Nephron progenitor cell (in vitro differentiated cells): ENCODE measurements at regions not wholly inside any gene's neighbourhood (a gene's known extent, or its start where the extent isn't known, plus 50 kb on each side); places are given as distances from the start of the nearest gene placed in this dataset.

Experiments used
- DNase-seq: peaks from one replicate; pipeline ENCODE4 v3.0.0; 2021
- H3K27ac Mint-ChIP-seq: 2 replicates; pipeline ENCODE4 v1.8.0; 2021; ENCODE audit warnings: mild to moderate bottlenecking, moderate library complexity, mixed read lengths
- H3K27me3 Mint-ChIP-seq: 2 replicates; pipeline ENCODE4 v1.8.0; 2021; ENCODE audit warnings: mild to moderate bottlenecking, low read depth, mixed read lengths; ENCODE audit not compliant: poor library complexity
- H3K36me3 Mint-ChIP-seq: 2 replicates; pipeline ENCODE4 v1.8.0; 2021; ENCODE audit warnings: low read depth, mixed read lengths
- H3K4me1 Mint-ChIP-seq: 2 replicates; pipeline ENCODE4 v1.8.0; 2021; ENCODE audit warnings: mixed read lengths
- H3K4me3 Mint-ChIP-seq: 2 replicates; pipeline ENCODE4 v1.8.0; 2021; ENCODE audit warnings: mild to moderate bottlenecking, moderate library complexity, mixed read lengths
- H3K9me3 Mint-ChIP-seq: 2 replicates; pipeline ENCODE4 v1.8.0; 2021; ENCODE audit warnings: mild to moderate bottlenecking, moderate library complexity, mixed read lengths
- TF ChIP-seq, protein P1 (sequence below): fragments of 200-600 bp; sonication (generic); IDR thresholded peaks from 2 replicates; pipeline ENCODE4 v1.5.0; 2021; ENCODE audit warnings: antibody characterized with exemption

DNA sequence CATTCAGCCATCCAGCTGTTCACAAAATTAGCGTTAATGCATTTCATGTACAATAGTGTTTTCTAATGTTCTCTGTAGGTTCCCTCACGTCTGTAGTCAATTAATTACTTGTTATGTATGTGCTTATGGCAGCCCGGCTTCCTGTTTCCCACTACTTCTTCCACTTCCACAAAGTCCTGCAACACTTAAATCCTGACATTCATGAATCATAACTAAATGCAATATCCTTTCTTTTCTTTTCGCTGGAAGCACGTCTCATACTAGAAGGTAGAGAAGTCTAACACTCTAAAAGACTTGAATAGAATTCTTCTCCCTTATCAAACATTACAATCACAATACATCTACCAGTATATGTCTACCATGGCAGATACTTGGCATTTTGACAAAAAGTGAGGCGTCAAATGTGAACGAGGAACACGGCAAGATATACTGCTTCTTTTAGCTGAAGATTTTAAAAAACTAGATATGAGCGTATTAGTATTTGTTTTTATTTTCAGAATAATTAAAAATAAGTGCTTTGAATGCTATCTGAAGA lies 239.0 kb upstream of the DIAPH2 start:
- DNase-seq, result no peak
- TF ChIP-seq, protein P1, sequence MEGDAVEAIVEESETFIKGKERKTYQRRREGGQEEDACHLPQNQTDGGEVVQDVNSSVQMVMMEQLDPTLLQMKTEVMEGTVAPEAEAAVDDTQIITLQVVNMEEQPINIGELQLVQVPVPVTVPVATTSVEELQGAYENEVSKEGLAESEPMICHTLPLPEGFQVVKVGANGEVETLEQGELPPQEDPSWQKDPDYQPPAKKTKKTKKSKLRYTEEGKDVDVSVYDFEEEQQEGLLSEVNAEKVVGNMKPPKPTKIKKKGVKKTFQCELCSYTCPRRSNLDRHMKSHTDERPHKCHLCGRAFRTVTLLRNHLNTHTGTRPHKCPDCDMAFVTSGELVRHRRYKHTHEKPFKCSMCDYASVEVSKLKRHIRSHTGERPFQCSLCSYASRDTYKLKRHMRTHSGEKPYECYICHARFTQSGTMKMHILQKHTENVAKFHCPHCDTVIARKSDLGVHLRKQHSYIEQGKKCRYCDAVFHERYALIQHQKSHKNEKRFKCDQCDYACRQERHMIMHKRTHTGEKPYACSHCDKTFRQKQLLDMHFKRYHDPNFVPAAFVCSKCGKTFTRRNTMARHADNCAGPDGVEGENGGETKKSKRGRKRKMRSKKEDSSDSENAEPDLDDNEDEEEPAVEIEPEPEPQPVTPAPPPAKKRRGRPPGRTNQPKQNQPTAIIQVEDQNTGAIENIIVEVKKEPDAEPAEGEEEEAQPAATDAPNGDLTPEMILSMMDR, result no peak
- Mint-ChIP-seq H3K4me3 (no peak overlapping the region), H3K4me1 (peaks cover 4% of the 10 kb centered on the region), H3K27ac (no peak overlapping the region), H3K9me3 (no peaks in the 10 kb centered on the region), H3K27me3 (peaks cover 3% of the 10 kb centered on the region), H3K36me3 (no peaks in the 10 kb centered on the region)

DNA sequence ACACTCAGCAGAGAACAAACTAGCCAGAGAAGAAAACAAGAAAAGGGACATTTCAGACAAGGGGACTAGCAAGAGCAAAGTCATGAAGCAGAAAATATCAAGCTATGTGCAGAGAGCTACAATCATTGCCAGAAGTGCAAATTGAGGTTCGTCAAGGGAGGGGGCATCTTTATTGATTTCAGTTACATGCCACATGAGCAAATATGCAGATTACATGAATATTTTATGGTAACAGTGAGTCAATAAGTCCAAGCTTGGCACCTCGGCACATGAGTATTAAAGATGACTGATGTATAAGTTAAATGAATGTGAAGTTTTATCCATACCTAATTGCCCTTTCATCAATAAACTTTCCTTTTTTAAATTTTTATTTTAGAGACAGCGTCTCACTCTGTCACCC lies 238.1 kb upstream of the DIAPH2 start:
- TF ChIP-seq, protein P1, result no peak
- no peak for DNase-seq
- H3K27me3 Mint-ChIP-seq, result peaks cover 3% of the 10 kb centered on the region
- no peaks in the 10 kb centered on the region for H3K36me3 Mint-ChIP-seq
- peaks cover 4% of the 10 kb centered on the region for H3K4me1 Mint-ChIP-seq
- H3K9me3 Mint-ChIP-seq, result no peaks in the 10 kb centered on the region
- no peak overlapping the region for H3K4me3 Mint-ChIP-seq
- no peak overlapping the region for H3K27ac Mint-ChIP-seq

DNA sequence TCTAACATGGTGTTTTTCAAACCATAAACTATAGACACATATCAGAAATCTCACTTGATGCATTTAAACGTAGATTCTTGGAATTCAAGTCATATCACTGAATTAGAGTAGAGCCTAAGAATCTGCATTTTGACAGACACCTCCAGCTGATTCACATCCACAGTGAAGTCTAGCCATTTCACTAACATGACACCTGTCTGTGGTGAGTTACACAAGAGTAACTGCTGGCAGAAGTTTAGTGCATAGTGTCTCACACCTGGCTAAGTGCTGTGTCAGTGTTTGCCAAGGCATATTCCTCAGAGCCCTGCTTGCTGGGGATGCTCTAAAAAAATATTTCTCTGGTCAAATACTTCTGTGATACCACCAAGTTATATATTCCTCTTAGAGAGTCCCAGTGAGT lies 237.5 kb upstream of the DIAPH2 start:
- H3K36me3 Mint-ChIP-seq, result no peaks in the 10 kb centered on the region
- TF ChIP-seq, protein P1, result no peak
- no peak overlapping the region for H3K27ac Mint-ChIP-seq
- peaks cover 3% of the 10 kb centered on the region for H3K27me3 Mint-ChIP-seq
- peaks cover 4% of the 10 kb centered on the region for H3K4me1 Mint-ChIP-seq
- no peak for DNase-seq
- H3K4me3 Mint-ChIP-seq, result no peak overlapping the region
- no peaks in the 10 kb centered on the region for H3K9me3 Mint-ChIP-seq

DNA sequence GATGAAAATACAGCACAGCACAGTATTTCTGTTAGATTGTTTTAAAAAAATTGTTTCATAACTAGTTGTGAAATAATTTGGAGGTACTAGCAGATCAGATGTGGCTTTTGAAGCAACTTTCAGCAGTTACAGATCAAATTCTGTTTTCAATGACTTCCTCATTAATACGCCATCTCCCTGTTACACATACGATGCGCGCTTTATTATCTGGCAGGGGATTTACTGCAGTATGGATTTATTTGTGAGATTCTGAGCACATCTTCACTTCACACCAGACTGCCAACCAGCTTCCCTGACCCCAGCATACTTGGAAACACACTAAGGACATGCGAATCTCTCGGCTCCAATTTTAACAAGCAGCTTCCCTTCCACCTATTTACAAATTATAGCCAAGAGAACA lies 235.5 kb upstream of the DIAPH2 start:
- H3K27me3 Mint-ChIP-seq, result peaks cover 3% of the 10 kb centered on the region
- H3K4me1 Mint-ChIP-seq, result peaks cover 10% of the 10 kb centered on the region
- H3K27ac Mint-ChIP-seq, result no peak overlapping the region
- no peaks in the 10 kb centered on the region for H3K36me3 Mint-ChIP-seq
- H3K4me3 Mint-ChIP-seq, result no peak overlapping the region
- TF ChIP-seq, protein P1, result no peak
- H3K9me3 Mint-ChIP-seq, result no peaks in the 10 kb centered on the region
- no peak for DNase-seq

DNA sequence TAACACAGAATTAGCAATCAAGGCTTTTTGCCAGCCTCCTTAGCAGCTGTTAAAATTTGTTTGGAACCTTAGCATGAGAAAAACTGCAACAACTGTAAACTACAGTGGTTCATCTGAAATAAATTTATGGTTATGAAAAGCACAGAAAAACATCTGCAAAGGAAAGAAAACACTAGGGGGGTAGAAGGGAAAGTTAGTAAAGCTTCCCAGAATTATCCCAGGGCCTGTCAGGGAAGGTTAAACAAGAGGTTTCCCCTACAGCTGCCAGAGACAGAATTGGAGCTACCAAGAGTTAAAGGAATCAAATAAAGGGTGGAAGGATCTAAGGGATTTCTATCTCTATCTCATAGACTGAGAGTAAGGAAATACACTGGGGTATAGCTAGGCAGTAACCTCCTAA lies 234.7 kb upstream of the DIAPH2 start:
- no peak for DNase-seq
- no peaks in the 10 kb centered on the region for H3K36me3 Mint-ChIP-seq
- H3K4me1 Mint-ChIP-seq, result peaks cover 11% of the 10 kb centered on the region
- H3K27me3 Mint-ChIP-seq, result peaks cover 3% of the 10 kb centered on the region
- H3K4me3 Mint-ChIP-seq, result no peak overlapping the region
- TF ChIP-seq, protein P1, result no peak
- H3K27ac Mint-ChIP-seq, result peak overlapping the region; percentile 24
- no peaks in the 10 kb centered on the region for H3K9me3 Mint-ChIP-seq

DNA sequence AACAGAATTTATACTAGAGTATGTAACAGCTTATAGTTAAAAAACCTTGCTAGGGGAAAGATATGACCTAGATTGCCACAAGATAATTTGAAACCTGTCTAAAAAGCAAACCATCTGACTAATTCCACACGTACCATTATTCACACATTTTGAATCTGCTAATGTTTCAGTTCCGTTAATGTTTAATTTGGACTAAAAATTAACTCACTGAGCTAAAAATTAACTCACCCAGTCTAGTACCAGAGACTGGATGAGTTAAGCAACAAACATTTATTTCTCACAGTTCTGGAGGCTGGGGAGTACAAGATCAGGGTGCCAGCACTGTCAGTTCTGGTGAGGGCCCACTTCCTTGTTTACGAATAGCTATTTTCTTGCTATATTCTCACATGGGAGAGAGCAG lies 231.5 kb upstream of the DIAPH2 start:
- DNase-seq, result no peak
- no peaks in the 10 kb centered on the region for H3K9me3 Mint-ChIP-seq
- peaks cover 11% of the 10 kb centered on the region for H3K4me1 Mint-ChIP-seq
- no peak overlapping the region for H3K27ac Mint-ChIP-seq
- TF ChIP-seq, protein P1, result no peak
- peaks cover 3% of the 10 kb centered on the region for H3K27me3 Mint-ChIP-seq
- no peak overlapping the region for H3K4me3 Mint-ChIP-seq
- H3K36me3 Mint-ChIP-seq, result no peaks in the 10 kb centered on the region
